Neural progenitor cell (in vitro differentiated cells): ENCODE measurements at regions not wholly inside any gene's neighbourhood (a gene's known extent, or its start where the extent isn't known, plus 50 kb on each side); places are given as distances from the start of the nearest gene placed in this dataset.

ENCODE experiments used
- DNase-seq: peaks from one replicate; pipeline ENCODE4 v3.0.0-alpha.2; 2016; ENCODE audit warnings: low spot score
- H2AFZ ChIP-seq: fragments of 200-600 bp; sonication (generic); replicated peaks from 2 replicates; pipeline ENCODE4 v1.6.1; 2016; ENCODE audit warnings: antibody characterized with exemption
- H3F3A ChIP-seq: fragments of 200-600 bp; sonication (generic); 2 replicates; pipeline ENCODE4 v1.6.1; 2016; ENCODE audit warnings: antibody characterized with exemption, low read depth
- H3K27ac ChIP-seq: fragments of 200-600 bp; sonication (generic); 2 replicates; pipeline ENCODE4 v1.5.1; 2016; ENCODE audit warnings: mild to moderate bottlenecking
- H3K27me3 ChIP-seq: fragments of 200-600 bp; sonication (generic); 2 replicates; pipeline ENCODE4 v1.6.1; 2016; ENCODE audit warnings: mild to moderate bottlenecking, moderate library complexity
- H3K36me3 ChIP-seq: fragments of 200-600 bp; sonication (generic); 2 replicates; pipeline ENCODE4 v1.5.1; 2016
- H3K4me1 ChIP-seq: fragments of 200-600 bp; sonication (generic); 2 replicates; pipeline ENCODE4 v1.6.1; 2016; ENCODE audit warnings: mixed run types
- H3K4me2 ChIP-seq: fragments of 200-600 bp; sonication (generic); 2 replicates; pipeline ENCODE4 v1.6.1; 2016
- H3K4me3 ChIP-seq: fragments of 200-600 bp; sonication (generic); 2 replicates; pipeline ENCODE4 v1.5.1; 2016
- H3K79me2 ChIP-seq: fragments of 200-600 bp; sonication (generic); 2 replicates; pipeline ENCODE4 v1.6.1; 2016; ENCODE audit warnings: low read depth
- H3K9ac ChIP-seq: fragments of 200-600 bp; sonication (generic); 2 replicates; pipeline ENCODE4 v1.6.1; 2016
- H3K9me3 ChIP-seq: fragments of 200-600 bp; sonication (generic); 2 replicates; pipeline ENCODE4 v1.5.1; 2016; ENCODE audit warnings: low read depth
- H4K20me1 ChIP-seq: fragments of 200-600 bp; sonication (generic); 2 replicates; pipeline ENCODE4 v1.6.1; 2016; ENCODE audit warnings: low read depth
- H3K27ac Mint-ChIP-seq: 3 replicates; pipeline ENCODE4 v1.8.0; 2021; ENCODE audit warnings: mixed read lengths
- H3K27me3 Mint-ChIP-seq: 2 replicates; pipeline ENCODE4 v1.8.0; 2022; ENCODE audit warnings: low read depth, mild to moderate bottlenecking, inconsistent platforms, moderate library complexity, mixed read lengths; ENCODE audit not compliant: insufficient read depth
- H3K36me3 Mint-ChIP-seq: 3 replicates; pipeline ENCODE4 v1.8.0; 2021; ENCODE audit warnings: mixed read lengths
- H3K4me1 Mint-ChIP-seq: 3 replicates; pipeline ENCODE4 v1.8.0; 2021; ENCODE audit warnings: mixed read lengths
- H3K4me3 Mint-ChIP-seq: 3 replicates; pipeline ENCODE4 v1.8.0; 2021; ENCODE audit warnings: mild to moderate bottlenecking, moderate library complexity, mixed read lengths
- H3K9me3 Mint-ChIP-seq: 3 replicates; pipeline ENCODE4 v1.8.0; 2020; ENCODE audit warnings: mixed read lengths
- EZH2 ChIP-seq: fragments of 200-600 bp; sonication (generic); IDR thresholded peaks from 2 replicates; pipeline ENCODE4 v1.6.1; 2017; ENCODE audit warnings: antibody characterized with exemption, mild to moderate bottlenecking, moderate library complexity
- EZH2phosphoT487 ChIP-seq: fragments of 200-600 bp; sonication (generic); IDR thresholded peaks from 2 replicates; pipeline ENCODE4 v1.6.1; 2017; ENCODE audit warnings: antibody characterized with exemption
- TF ChIP-seq, protein P1 (sequence below): fragments of 200-600 bp; sonication (generic); IDR thresholded peaks from 2 replicates; pipeline ENCODE4 v1.5.1; 2017; ENCODE audit warnings: antibody characterized with exemption, mild to moderate bottlenecking

GRCh38 chr7:89798599-89798996 lies 355.7 kb upstream of the STEAP1 start:
- no peaks in the 10 kb centered on the region for H3K36me3 Mint-ChIP-seq
- no peak overlapping the region for H3K4me3 Mint-ChIP-seq
- H3K9me3 Mint-ChIP-seq = peaks cover 1% of the 10 kb centered on the region
- Histone ChIP-seq H3K79me2 (no peaks in the 10 kb centered on the region), H3F3A (no peaks in the 10 kb centered on the region), H3K36me3 (no peaks in the 10 kb centered on the region), H3K4me3 (no peak overlapping the region), H2AFZ (no peak overlapping the region), H3K4me2 (no peak overlapping the region), H3K27me3 (no peaks in the 10 kb centered on the region), H3K9ac (no peak overlapping the region), H3K27ac (no peak overlapping the region), H3K4me1 (no peaks in the 10 kb centered on the region), H4K20me1 (no peaks in the 10 kb centered on the region), H3K9me3 (no peaks in the 10 kb centered on the region)
- no peak for TF ChIP-seq EZH2phosphoT487
- no peak for TF ChIP-seq EZH2
- TF ChIP-seq, protein P1, sequence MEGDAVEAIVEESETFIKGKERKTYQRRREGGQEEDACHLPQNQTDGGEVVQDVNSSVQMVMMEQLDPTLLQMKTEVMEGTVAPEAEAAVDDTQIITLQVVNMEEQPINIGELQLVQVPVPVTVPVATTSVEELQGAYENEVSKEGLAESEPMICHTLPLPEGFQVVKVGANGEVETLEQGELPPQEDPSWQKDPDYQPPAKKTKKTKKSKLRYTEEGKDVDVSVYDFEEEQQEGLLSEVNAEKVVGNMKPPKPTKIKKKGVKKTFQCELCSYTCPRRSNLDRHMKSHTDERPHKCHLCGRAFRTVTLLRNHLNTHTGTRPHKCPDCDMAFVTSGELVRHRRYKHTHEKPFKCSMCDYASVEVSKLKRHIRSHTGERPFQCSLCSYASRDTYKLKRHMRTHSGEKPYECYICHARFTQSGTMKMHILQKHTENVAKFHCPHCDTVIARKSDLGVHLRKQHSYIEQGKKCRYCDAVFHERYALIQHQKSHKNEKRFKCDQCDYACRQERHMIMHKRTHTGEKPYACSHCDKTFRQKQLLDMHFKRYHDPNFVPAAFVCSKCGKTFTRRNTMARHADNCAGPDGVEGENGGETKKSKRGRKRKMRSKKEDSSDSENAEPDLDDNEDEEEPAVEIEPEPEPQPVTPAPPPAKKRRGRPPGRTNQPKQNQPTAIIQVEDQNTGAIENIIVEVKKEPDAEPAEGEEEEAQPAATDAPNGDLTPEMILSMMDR = no peak
- no peaks in the 10 kb centered on the region for H3K27me3 Mint-ChIP-seq
- H3K4me1 Mint-ChIP-seq = no peaks in the 10 kb centered on the region
- no peak overlapping the region for H3K27ac Mint-ChIP-seq
- DNase-seq = no peak

- H3K36me3 Mint-ChIP-seq = no peaks in the 10 kb centered on the region
- Histone ChIP-seq H3K4me3 (no peak overlapping the region), H3K27ac (no peak overlapping the region), H3F3A (no peaks in the 10 kb centered on the region), H3K27me3 (no peaks in the 10 kb centered on the region), H3K36me3 (no peaks in the 10 kb centered on the region), H3K9ac (no peak overlapping the region), H2AFZ (no peak overlapping the region), H3K9me3 (no peaks in the 10 kb centered on the region), H3K79me2 (no peaks in the 10 kb centered on the region), H4K20me1 (no peaks in the 10 kb centered on the region), H3K4me1 (no peaks in the 10 kb centered on the region), H3K4me2 (no peak overlapping the region)
- TF ChIP-seq EZH2phosphoT487 (no peak), EZH2 (no peak)
- TF ChIP-seq, protein P1 = no peak
- no peak overlapping the region for H3K27ac Mint-ChIP-seq
- H3K4me3 Mint-ChIP-seq = no peak overlapping the region
- H3K4me1 Mint-ChIP-seq = no peaks in the 10 kb centered on the region
- no peak for DNase-seq
- no peaks in the 10 kb centered on the region for H3K27me3 Mint-ChIP-seq
- peaks cover 2% of the 10 kb centered on the region for H3K9me3 Mint-ChIP-seq
These were observed 353.5 kb upstream of the STEAP1 start for GRCh38 chr7:89800761-89801160.

DNA sequence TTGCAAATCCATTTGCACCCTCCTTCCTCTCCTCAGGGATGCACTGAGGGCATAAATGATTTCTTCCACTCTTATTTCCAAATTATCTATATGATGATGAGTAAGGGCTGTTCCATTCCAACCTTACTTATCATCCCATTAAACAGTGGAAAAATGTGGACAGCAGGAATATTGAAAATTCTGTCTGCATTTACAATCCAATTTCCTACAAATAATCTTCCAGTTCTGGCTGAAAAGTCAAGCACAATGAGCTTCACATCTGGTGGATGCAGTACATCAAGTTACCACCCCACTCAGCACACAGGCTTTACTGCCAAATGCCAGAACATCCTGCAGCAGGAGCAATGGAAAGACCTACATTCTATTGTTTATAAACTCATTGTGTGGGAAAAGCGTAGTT lies 345.0 kb upstream of the STEAP1 start:
- no peaks in the 10 kb centered on the region for H3K4me1 Mint-ChIP-seq
- no peaks in the 10 kb centered on the region for H4K20me1 ChIP-seq
- no peak overlapping the region for H3K4me3 Mint-ChIP-seq
- H3K4me1 ChIP-seq = no peaks in the 10 kb centered on the region
- no peak overlapping the region for H3K4me3 ChIP-seq
- no peak overlapping the region for H3K4me2 ChIP-seq
- DNase-seq = peak; percentile 20
- H3K27me3 ChIP-seq = no peaks in the 10 kb centered on the region
- H3K27ac ChIP-seq = no peak overlapping the region
- no peaks in the 10 kb centered on the region for H3K79me2 ChIP-seq
- H3K27ac Mint-ChIP-seq = no peak overlapping the region
- H3K27me3 Mint-ChIP-seq = no peaks in the 10 kb centered on the region
- H3K9me3 ChIP-seq = no peaks in the 10 kb centered on the region
- H3K9ac ChIP-seq = no peak overlapping the region
- peaks cover 4% of the 10 kb centered on the region for H3K9me3 Mint-ChIP-seq
- H2AFZ ChIP-seq = no peak overlapping the region
- no peaks in the 10 kb centered on the region for H3K36me3 Mint-ChIP-seq
- TF ChIP-seq, protein P1 = no peak
- TF ChIP-seq EZH2 (no peak), EZH2phosphoT487 (no peak)
- H3K36me3 ChIP-seq = no peaks in the 10 kb centered on the region
- no peaks in the 10 kb centered on the region for H3F3A ChIP-seq

DNA sequence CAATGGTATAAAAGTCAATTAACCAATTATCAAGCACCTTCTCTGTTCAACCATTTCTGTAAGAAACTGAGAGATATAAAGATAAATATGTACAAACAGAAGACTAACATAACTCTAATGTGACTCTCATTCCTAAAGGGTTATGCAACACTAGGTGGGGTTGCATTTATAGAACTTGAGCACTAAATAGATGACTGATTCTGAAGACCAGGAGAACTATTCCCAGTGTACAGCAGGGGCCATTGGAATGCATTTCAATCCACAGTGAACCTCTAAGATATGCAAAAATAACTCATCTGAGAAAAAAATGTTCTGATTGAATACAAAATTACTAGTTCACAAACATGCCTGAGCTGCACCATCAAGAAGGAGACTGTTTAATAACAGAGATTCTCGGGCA lies 341.2 kb upstream of the STEAP1 start:
- Histone ChIP-seq H3K4me3 (no peak overlapping the region), H3K27ac (no peak overlapping the region), H3K9ac (no peak overlapping the region), H3K79me2 (no peaks in the 10 kb centered on the region), H2AFZ (no peak overlapping the region), H3K27me3 (no peaks in the 10 kb centered on the region), H3K9me3 (no peaks in the 10 kb centered on the region), H3K36me3 (no peaks in the 10 kb centered on the region), H3K4me1 (no peaks in the 10 kb centered on the region), H4K20me1 (no peaks in the 10 kb centered on the region), H3F3A (no peaks in the 10 kb centered on the region), H3K4me2 (no peak overlapping the region)
- no peak overlapping the region for H3K4me3 Mint-ChIP-seq
- no peaks in the 10 kb centered on the region for H3K27me3 Mint-ChIP-seq
- H3K27ac Mint-ChIP-seq = no peak overlapping the region
- DNase-seq = no peak
- H3K36me3 Mint-ChIP-seq = no peaks in the 10 kb centered on the region
- TF ChIP-seq EZH2 (no peak), EZH2phosphoT487 (no peak)
- TF ChIP-seq, protein P1 = no peak
- no peaks in the 10 kb centered on the region for H3K9me3 Mint-ChIP-seq
- no peaks in the 10 kb centered on the region for H3K4me1 Mint-ChIP-seq
